HEK293 (cell line): ENCODE measurements at regions not wholly inside any gene's neighbourhood (a gene's known extent, or its start where the extent isn't known, plus 50 kb on each side); places are given as distances from the start of the nearest gene placed in this dataset.

Experiments used
- CTCF ChIP-seq: fragments of 450-650 bp; formaldehyde crosslinking; IDR thresholded peaks from 2 replicates; pipeline ENCODE4 v1.5.1; 2016; ENCODE audit warnings: missing biosample characterization, missing genetic modification characterization
- SP7 ChIP-seq: fragments of 450-650 bp; formaldehyde crosslinking; IDR thresholded peaks from 2 replicates; pipeline ENCODE4 v1.5.1; 2016; ENCODE audit warnings: missing biosample characterization, missing genetic modification characterization
- ZFP3 ChIP-seq: fragments of 450-650 bp; formaldehyde crosslinking; IDR thresholded peaks from 2 replicates; pipeline ENCODE4 v1.5.1; 2016; ENCODE audit warnings: low read depth, missing biosample characterization, missing genetic modification characterization
- ZNF677 ChIP-seq: fragments of 450-650 bp; IDR thresholded peaks from 2 replicates; pipeline ENCODE4 v1.5.0; 2018; ENCODE audit warnings: missing biosample characterization, mild to moderate bottlenecking, missing genetic modification characterization, moderate library complexity

GRCh38 chr15:70475921-70476320 is 287.4 kb downstream of the UACA start:
- TF ChIP-seq ZFP3 (tag by site-specific recombination) (no peak), CTCF (tag by site-specific recombination) (no peak), ZNF677 (tag by site-specific recombination) (no peak), SP7 (no peak)
